WTC11 (cell line): ENCODE measurements at regions not wholly inside any gene's neighbourhood (a gene's known extent, or its start where the extent isn't known, plus 50 kb on each side); places are given as distances from the start of the nearest gene placed in this dataset.

Experiments used
- ATAC-seq: fragments of 200-7000 bp; cut with Tn5 transposase; 2 replicates; pipeline ENCODE4 v1.10.0; 2021; ENCODE audit warnings: mild to moderate bottlenecking, moderate library complexity
- CTCF ChIA-PET: fragments of 300-600 bp; sonication (Branson Sonifier 250); formaldehyde crosslinking; loops from one replicate; lab custom pipeline; 2021; ENCODE audit warnings: antibody characterized with exemption; lab: Charles Lee
- POLR2A ChIA-PET: fragments of 350-600 bp; sonication (Branson Sonifier 250); formaldehyde crosslinking; loops from one replicate; lab custom pipeline; 2021; ENCODE audit warnings: antibody characterized with exemption; lab: Charles Lee
- DNase-seq: peaks from one replicate; pipeline ENCODE4 v3.0.0; 2021; ENCODE audit warnings: low spot score
- H3K27ac Mint-ChIP-seq: 2 replicates; pipeline ENCODE4 v1.8.0; 2021; ENCODE audit warnings: mixed read lengths
- H3K27me3 Mint-ChIP-seq: 2 replicates; pipeline ENCODE4 v1.8.0; 2021; ENCODE audit warnings: low read depth, mild to moderate bottlenecking, moderate library complexity, mixed read lengths
- H3K36me3 Mint-ChIP-seq: 2 replicates; pipeline ENCODE4 v1.8.0; 2021; ENCODE audit warnings: mixed read lengths
- H3K4me1 Mint-ChIP-seq: 2 replicates; pipeline ENCODE4 v1.8.0; 2022; ENCODE audit warnings: mixed read lengths
- H3K4me3 Mint-ChIP-seq: 2 replicates; pipeline ENCODE4 v1.8.0; 2021; ENCODE audit warnings: mild to moderate bottlenecking, moderate library complexity, mixed read lengths
- H3K9me3 Mint-ChIP-seq: 2 replicates; pipeline ENCODE4 v1.8.0; 2021; ENCODE audit warnings: mixed read lengths
- ATF1 ChIP-seq: sonication (generic); formaldehyde crosslinking; IDR thresholded peaks from 2 replicates; pipeline ENCODE4 v1.8.1; 2023; ENCODE audit warnings: mild to moderate bottlenecking, moderate library complexity, missing genetic modification reagents
- CREM ChIP-seq: sonication (generic); formaldehyde crosslinking; IDR thresholded peaks from 2 replicates; pipeline ENCODE4 v1.8.1; 2022; ENCODE audit warnings: mild to moderate bottlenecking, missing genetic modification reagents, moderate library complexity
- EMX1 ChIP-seq: fragments of 250-450 bp; sonication (Bioruptor Pico); IDR thresholded peaks from 2 replicates; pipeline ENCODE4 v1.8.0; 2021; ENCODE audit warnings: mild to moderate bottlenecking
- GABPB1 ChIP-seq: sonication (generic); formaldehyde crosslinking; IDR thresholded peaks from 2 replicates; pipeline ENCODE4 v1.8.1; 2023; ENCODE audit warnings: mild to moderate bottlenecking, missing genetic modification reagents
- GTF2I ChIP-seq: fragments of 250-450 bp; sonication (Bioruptor Pico); conservative IDR thresholded peaks from 2 replicates; pipeline ENCODE4 v1.4.0; 2021; ENCODE audit warnings: mild to moderate bottlenecking
- KAT7 ChIP-seq: sonication (generic); formaldehyde crosslinking; IDR thresholded peaks from 2 replicates; pipeline ENCODE4 v1.8.1; 2023; ENCODE audit warnings: missing genetic modification reagents, mild to moderate bottlenecking, borderline replicate concordance
- NFATC4 ChIP-seq: fragments of 250-450 bp; sonication (Bioruptor Pico); IDR thresholded peaks from 2 replicates; pipeline ENCODE4 v1.9.0; 2021; ENCODE audit warnings: mild to moderate bottlenecking
- SOX15 ChIP-seq: fragments of 250-450 bp; sonication (Bioruptor Pico); IDR thresholded peaks from 2 replicates; pipeline ENCODE4 v1.9.0; 2021; ENCODE audit warnings: mild to moderate bottlenecking
- TF ChIP-seq, protein P1 (sequence below): sonication (generic); formaldehyde crosslinking; conservative IDR thresholded peaks from 2 replicates; pipeline ENCODE4 v1.8.1; 2022; ENCODE audit warnings: mild to moderate bottlenecking, missing genetic modification reagents
- TF ChIP-seq, protein P2 (sequence below): sonication (generic); formaldehyde crosslinking; IDR thresholded peaks from 2 replicates; pipeline ENCODE4 v1.8.1; 2023; ENCODE audit warnings: mild to moderate bottlenecking, missing genetic modification reagents
- TF ChIP-seq, protein P3 (sequence below): sonication (generic); formaldehyde crosslinking; IDR thresholded peaks from 2 replicates; pipeline ENCODE4 v1.8.1; 2023; ENCODE audit warnings: mild to moderate bottlenecking, missing genetic modification reagents
- TF ChIP-seq, protein P4 (sequence below): sonication (generic); formaldehyde crosslinking; IDR thresholded peaks from 2 replicates; pipeline ENCODE4 v1.8.1; 2023; ENCODE audit warnings: mild to moderate bottlenecking, missing genetic modification reagents, moderate library complexity
- TF ChIP-seq, protein P5 (sequence below): sonication (generic); formaldehyde crosslinking; IDR thresholded peaks from 2 replicates; pipeline ENCODE4 v1.8.1; 2023; ENCODE audit warnings: mild to moderate bottlenecking, missing genetic modification reagents, borderline replicate concordance
- TF ChIP-seq, protein P6 (sequence below): sonication (generic); formaldehyde crosslinking; IDR thresholded peaks from 2 replicates; pipeline ENCODE4 v1.8.0; 2023; ENCODE audit warnings: mild to moderate bottlenecking, missing genetic modification reagents
- TF ChIP-seq, protein P7 (sequence below): sonication (generic); formaldehyde crosslinking; IDR thresholded peaks from 2 replicates; pipeline ENCODE4 v1.8.1; 2022; ENCODE audit warnings: missing genetic modification reagents, borderline replicate concordance
- TF ChIP-seq, protein P8 (sequence below): fragments of 250-450 bp; sonication (Bioruptor Pico); IDR thresholded peaks from 2 replicates; pipeline ENCODE4 v1.9.0; 2021; ENCODE audit warnings: mild to moderate bottlenecking, borderline replicate concordance

DNA sequence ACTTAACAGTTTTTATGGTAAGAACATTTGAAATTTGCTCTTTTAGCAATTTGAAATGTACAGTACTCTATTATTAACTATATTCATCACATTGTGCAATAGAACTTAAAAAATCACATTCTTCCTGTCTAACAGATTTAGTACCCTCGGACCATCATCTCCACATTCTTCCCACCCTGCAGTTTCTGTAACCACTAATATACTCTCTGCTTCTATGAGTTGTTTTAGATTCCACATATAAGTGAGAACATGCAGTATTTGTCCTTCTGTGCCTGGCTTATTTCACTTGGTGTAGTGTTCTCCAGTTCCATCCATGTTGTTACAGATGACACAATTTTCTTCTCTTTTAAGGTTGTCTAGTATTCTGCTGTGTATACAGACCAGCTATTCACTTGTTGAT is 88.9 kb upstream of the SEC61G start:
- H3K27me3 Mint-ChIP-seq: peaks cover 3% of the 10 kb centered on the region
- no peaks in the 10 kb centered on the region for H3K4me1 Mint-ChIP-seq
- POLR2A ChIA-PET: no interaction called here

More for the DNA sequence above, 88.9 kb upstream of the SEC61G start:
- Mint-ChIP-seq H3K4me3 (no peak overlapping the region), H3K27ac (no peak overlapping the region), H3K9me3 (peaks cover 36% of the 10 kb centered on the region), H3K36me3 (peaks cover 20% of the 10 kb centered on the region)
- ATAC-seq: no peak
- TF ChIP-seq NFATC4 (CRISPR knock-in tag) (no peak), SOX15 (CRISPR knock-in tag) (no peak), KAT7 (CRISPR knock-in tag) (no peak), EMX1 (CRISPR knock-in tag) (no peak), ATF1 (CRISPR knock-in tag) (no peak), GTF2I (CRISPR knock-in tag) (no peak), GABPB1 (no peak), CREM (no peak)
- TF ChIP-seq, protein P1, sequence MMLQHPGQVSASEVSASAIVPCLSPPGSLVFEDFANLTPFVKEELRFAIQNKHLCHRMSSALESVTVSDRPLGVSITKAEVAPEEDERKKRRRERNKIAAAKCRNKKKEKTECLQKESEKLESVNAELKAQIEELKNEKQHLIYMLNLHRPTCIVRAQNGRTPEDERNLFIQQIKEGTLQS: no peak
- TF ChIP-seq, protein P2, sequence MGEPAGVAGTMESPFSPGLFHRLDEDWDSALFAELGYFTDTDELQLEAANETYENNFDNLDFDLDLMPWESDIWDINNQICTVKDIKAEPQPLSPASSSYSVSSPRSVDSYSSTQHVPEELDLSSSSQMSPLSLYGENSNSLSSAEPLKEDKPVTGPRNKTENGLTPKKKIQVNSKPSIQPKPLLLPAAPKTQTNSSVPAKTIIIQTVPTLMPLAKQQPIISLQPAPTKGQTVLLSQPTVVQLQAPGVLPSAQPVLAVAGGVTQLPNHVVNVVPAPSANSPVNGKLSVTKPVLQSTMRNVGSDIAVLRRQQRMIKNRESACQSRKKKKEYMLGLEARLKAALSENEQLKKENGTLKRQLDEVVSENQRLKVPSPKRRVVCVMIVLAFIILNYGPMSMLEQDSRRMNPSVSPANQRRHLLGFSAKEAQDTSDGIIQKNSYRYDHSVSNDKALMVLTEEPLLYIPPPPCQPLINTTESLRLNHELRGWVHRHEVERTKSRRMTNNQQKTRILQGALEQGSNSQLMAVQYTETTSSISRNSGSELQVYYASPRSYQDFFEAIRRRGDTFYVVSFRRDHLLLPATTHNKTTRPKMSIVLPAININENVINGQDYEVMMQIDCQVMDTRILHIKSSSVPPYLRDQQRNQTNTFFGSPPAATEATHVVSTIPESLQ: no peak
- TF ChIP-seq, protein P3, sequence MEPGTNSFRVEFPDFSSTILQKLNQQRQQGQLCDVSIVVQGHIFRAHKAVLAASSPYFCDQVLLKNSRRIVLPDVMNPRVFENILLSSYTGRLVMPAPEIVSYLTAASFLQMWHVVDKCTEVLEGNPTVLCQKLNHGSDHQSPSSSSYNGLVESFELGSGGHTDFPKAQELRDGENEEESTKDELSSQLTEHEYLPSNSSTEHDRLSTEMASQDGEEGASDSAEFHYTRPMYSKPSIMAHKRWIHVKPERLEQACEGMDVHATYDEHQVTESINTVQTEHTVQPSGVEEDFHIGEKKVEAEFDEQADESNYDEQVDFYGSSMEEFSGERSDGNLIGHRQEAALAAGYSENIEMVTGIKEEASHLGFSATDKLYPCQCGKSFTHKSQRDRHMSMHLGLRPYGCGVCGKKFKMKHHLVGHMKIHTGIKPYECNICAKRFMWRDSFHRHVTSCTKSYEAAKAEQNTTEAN (CRISPR knock-in tag): no peak
- TF ChIP-seq, protein P4, sequence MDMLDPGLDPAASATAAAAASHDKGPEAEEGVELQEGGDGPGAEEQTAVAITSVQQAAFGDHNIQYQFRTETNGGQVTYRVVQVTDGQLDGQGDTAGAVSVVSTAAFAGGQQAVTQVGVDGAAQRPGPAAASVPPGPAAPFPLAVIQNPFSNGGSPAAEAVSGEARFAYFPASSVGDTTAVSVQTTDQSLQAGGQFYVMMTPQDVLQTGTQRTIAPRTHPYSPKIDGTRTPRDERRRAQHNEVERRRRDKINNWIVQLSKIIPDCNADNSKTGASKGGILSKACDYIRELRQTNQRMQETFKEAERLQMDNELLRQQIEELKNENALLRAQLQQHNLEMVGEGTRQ (CRISPR knock-in tag): no peak
- TF ChIP-seq, protein P5, sequence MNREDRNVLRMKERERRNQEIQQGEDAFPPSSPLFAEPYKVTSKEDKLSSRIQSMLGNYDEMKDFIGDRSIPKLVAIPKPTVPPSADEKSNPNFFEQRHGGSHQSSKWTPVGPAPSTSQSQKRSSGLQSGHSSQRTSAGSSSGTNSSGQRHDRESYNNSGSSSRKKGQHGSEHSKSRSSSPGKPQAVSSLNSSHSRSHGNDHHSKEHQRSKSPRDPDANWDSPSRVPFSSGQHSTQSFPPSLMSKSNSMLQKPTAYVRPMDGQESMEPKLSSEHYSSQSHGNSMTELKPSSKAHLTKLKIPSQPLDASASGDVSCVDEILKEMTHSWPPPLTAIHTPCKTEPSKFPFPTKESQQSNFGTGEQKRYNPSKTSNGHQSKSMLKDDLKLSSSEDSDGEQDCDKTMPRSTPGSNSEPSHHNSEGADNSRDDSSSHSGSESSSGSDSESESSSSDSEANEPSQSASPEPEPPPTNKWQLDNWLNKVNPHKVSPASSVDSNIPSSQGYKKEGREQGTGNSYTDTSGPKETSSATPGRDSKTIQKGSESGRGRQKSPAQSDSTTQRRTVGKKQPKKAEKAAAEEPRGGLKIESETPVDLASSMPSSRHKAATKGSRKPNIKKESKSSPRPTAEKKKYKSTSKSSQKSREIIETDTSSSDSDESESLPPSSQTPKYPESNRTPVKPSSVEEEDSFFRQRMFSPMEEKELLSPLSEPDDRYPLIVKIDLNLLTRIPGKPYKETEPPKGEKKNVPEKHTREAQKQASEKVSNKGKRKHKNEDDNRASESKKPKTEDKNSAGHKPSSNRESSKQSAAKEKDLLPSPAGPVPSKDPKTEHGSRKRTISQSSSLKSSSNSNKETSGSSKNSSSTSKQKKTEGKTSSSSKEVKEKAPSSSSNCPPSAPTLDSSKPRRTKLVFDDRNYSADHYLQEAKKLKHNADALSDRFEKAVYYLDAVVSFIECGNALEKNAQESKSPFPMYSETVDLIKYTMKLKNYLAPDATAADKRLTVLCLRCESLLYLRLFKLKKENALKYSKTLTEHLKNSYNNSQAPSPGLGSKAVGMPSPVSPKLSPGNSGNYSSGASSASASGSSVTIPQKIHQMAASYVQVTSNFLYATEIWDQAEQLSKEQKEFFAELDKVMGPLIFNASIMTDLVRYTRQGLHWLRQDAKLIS (CRISPR knock-in tag): no peak
- TF ChIP-seq, protein P6, sequence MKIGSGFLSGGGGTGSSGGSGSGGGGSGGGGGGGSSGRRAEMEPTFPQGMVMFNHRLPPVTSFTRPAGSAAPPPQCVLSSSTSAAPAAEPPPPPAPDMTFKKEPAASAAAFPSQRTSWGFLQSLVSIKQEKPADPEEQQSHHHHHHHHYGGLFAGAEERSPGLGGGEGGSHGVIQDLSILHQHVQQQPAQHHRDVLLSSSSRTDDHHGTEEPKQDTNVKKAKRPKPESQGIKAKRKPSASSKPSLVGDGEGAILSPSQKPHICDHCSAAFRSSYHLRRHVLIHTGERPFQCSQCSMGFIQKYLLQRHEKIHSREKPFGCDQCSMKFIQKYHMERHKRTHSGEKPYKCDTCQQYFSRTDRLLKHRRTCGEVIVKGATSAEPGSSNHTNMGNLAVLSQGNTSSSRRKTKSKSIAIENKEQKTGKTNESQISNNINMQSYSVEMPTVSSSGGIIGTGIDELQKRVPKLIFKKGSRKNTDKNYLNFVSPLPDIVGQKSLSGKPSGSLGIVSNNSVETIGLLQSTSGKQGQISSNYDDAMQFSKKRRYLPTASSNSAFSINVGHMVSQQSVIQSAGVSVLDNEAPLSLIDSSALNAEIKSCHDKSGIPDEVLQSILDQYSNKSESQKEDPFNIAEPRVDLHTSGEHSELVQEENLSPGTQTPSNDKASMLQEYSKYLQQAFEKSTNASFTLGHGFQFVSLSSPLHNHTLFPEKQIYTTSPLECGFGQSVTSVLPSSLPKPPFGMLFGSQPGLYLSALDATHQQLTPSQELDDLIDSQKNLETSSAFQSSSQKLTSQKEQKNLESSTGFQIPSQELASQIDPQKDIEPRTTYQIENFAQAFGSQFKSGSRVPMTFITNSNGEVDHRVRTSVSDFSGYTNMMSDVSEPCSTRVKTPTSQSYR: no peak
- TF ChIP-seq, protein P7, sequence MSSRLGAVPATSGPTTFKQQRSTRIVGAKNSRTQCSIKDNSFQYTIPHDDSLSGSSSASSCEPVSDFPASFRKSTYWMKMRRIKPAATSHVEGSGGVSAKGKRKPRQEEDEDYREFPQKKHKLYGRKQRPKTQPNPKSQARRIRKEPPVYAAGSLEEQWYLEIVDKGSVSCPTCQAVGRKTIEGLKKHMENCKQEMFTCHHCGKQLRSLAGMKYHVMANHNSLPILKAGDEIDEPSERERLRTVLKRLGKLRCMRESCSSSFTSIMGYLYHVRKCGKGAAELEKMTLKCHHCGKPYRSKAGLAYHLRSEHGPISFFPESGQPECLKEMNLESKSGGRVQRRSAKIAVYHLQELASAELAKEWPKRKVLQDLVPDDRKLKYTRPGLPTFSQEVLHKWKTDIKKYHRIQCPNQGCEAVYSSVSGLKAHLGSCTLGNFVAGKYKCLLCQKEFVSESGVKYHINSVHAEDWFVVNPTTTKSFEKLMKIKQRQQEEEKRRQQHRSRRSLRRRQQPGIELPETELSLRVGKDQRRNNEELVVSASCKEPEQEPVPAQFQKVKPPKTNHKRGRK (CRISPR knock-in tag): no peak
- TF ChIP-seq, protein P8, sequence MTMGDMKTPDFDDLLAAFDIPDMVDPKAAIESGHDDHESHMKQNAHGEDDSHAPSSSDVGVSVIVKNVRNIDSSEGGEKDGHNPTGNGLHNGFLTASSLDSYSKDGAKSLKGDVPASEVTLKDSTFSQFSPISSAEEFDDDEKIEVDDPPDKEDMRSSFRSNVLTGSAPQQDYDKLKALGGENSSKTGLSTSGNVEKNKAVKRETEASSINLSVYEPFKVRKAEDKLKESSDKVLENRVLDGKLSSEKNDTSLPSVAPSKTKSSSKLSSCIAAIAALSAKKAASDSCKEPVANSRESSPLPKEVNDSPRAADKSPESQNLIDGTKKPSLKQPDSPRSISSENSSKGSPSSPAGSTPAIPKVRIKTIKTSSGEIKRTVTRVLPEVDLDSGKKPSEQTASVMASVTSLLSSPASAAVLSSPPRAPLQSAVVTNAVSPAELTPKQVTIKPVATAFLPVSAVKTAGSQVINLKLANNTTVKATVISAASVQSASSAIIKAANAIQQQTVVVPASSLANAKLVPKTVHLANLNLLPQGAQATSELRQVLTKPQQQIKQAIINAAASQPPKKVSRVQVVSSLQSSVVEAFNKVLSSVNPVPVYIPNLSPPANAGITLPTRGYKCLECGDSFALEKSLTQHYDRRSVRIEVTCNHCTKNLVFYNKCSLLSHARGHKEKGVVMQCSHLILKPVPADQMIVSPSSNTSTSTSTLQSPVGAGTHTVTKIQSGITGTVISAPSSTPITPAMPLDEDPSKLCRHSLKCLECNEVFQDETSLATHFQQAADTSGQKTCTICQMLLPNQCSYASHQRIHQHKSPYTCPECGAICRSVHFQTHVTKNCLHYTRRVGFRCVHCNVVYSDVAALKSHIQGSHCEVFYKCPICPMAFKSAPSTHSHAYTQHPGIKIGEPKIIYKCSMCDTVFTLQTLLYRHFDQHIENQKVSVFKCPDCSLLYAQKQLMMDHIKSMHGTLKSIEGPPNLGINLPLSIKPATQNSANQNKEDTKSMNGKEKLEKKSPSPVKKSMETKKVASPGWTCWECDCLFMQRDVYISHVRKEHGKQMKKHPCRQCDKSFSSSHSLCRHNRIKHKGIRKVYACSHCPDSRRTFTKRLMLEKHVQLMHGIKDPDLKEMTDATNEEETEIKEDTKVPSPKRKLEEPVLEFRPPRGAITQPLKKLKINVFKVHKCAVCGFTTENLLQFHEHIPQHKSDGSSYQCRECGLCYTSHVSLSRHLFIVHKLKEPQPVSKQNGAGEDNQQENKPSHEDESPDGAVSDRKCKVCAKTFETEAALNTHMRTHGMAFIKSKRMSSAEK (CRISPR knock-in tag): no peak
- CTCF ChIA-PET: no interaction called here
- no peak for DNase-seq
